Pons (tissue), 1 donor: ENCODE measurements at regions not wholly inside any gene's neighbourhood (a gene's known extent, or its start where the extent isn't known, plus 50 kb on each side); places are given as distances from the start of the nearest gene placed in this dataset.
A peak's percentile ranks its signal among the peaks of the same experiment; 100 is the strongest.

Experiments
- DNase-seq: peaks from one replicate; pipeline ENCODE4 v3.0.0-alpha.2; 2016; ENCODE audit warnings: low spot score

- DNase-seq, result no peak
Observed at GRCh38 chr13:105607016-105607415, 928.4 kb downstream of the EFNB2 start.

GRCh38 chr13:105602956-105603670 is 932.3 kb downstream of the EFNB2 start:
- DNase-seq, result peak; percentile 3

- no peak for DNase-seq
Observed at GRCh38 chr13:105599477-105600037, 935.9 kb downstream of the EFNB2 start.

- no peak for DNase-seq
Observed at GRCh38 chr13:105598529-105598928, 936.9 kb downstream of the EFNB2 start.

- no peak for DNase-seq
Observed at GRCh38 chr13:105597573-105597972, 937.9 kb downstream of the EFNB2 start.

- no peak for DNase-seq
Observed at GRCh38 chr13:105595471-105595870, 940.0 kb downstream of the EFNB2 start.

GRCh38 chr13:105591277-105591676 is 944.2 kb downstream of the EFNB2 start:
- no peak for DNase-seq

- no peak for DNase-seq
Observed at GRCh38 chr13:105587786-105588185, 947.7 kb downstream of the EFNB2 start.

GRCh38 chr13:105579821-105580710 is 955.4 kb downstream of the EFNB2 start:
- DNase-seq, result no peak

- DNase-seq, result no peak
Observed at GRCh38 chr13:105573136-105573535, 962.3 kb downstream of the EFNB2 start.

GRCh38 chr13:105572401-105572800 is 963.1 kb downstream of the EFNB2 start:
- DNase-seq, result no peak

- no peak for DNase-seq
Observed at GRCh38 chr13:105569816-105570215, 965.6 kb downstream of the EFNB2 start.

- no peak for DNase-seq
Observed at GRCh38 chr13:105567951-105568525, 967.4 kb downstream of the EFNB2 start.

- no peak for DNase-seq
Observed at GRCh38 chr13:105565136-105565727, 970.2 kb downstream of the EFNB2 start.

- no peak for DNase-seq
Observed at GRCh38 chr13:105552078-105552477, 983.4 kb downstream of the EFNB2 start.

- DNase-seq, result no peak
Observed at GRCh38 chr13:105547851-105548250, 987.6 kb downstream of the EFNB2 start.

GRCh38 chr13:105545811-105546210 is 989.7 kb downstream of the EFNB2 start:
- DNase-seq, result no peak

GRCh38 chr13:105543742-105544141 is 991.7 kb downstream of the EFNB2 start:
- no peak for DNase-seq

GRCh38 chr13:105541565-105541964 is 993.9 kb downstream of the EFNB2 start:
- DNase-seq, result no peak

GRCh38 chr13:105538346-105538745 is 997.1 kb downstream of the EFNB2 start:
- no peak for DNase-seq

- no peak for DNase-seq
Observed at GRCh38 chr13:105537113-105537512, 998.3 kb downstream of the EFNB2 start.

- DNase-seq, result no peak
Observed at GRCh38 chr13:105530468-105530867, 1005.0 kb downstream of the EFNB2 start.
